HG03378 (cell line): ENCODE measurements at regions not wholly inside any gene's neighbourhood (a gene's known extent, or its start where the extent isn't known, plus 50 kb on each side); places are given as distances from the start of the nearest gene placed in this dataset.

Source experiments
- ATAC-seq: cut with Tn5 transposase; IDR thresholded peaks from one replicate; pipeline ENCODE4 v1.9.1; 2021; ENCODE audit warnings: mild to moderate bottlenecking, moderate library complexity; ENCODE audit not compliant: unreplicated experiment

GRCh38 chr10:108469940-108470339 lies 1305.4 kb upstream of the SORCS1 start:
- no peak for ATAC-seq

GRCh38 chr10:108465871-108466641 lies 1301.5 kb upstream of the SORCS1 start:
- no peak for ATAC-seq

- no peak for ATAC-seq
Observed at GRCh38 chr10:108462005-108462404, 1297.5 kb upstream of the SORCS1 start.

GRCh38 chr10:108454793-108455192 lies 1290.3 kb upstream of the SORCS1 start:
- no peak for ATAC-seq

- no peak for ATAC-seq
Observed at GRCh38 chr10:108454224-108454623, 1289.7 kb upstream of the SORCS1 start.

GRCh38 chr10:108453166-108453565 lies 1288.7 kb upstream of the SORCS1 start:
- ATAC-seq = no peak

GRCh38 chr10:108452533-108452932 lies 1288.0 kb upstream of the SORCS1 start:
- ATAC-seq = no peak

GRCh38 chr10:108450280-108450679 lies 1285.8 kb upstream of the SORCS1 start:
- peak; percentile 56 for ATAC-seq

- no peak for ATAC-seq
Observed at GRCh38 chr10:108445746-108446145, 1281.2 kb upstream of the SORCS1 start.

- ATAC-seq = peak; percentile 95
Observed at GRCh38 chr10:108443636-108444035, 1279.1 kb upstream of the SORCS1 start.

GRCh38 chr10:108439397-108439796 lies 1274.9 kb upstream of the SORCS1 start:
- no peak for ATAC-seq

GRCh38 chr10:108436096-108436495 lies 1271.6 kb upstream of the SORCS1 start:
- no peak for ATAC-seq

- no peak for ATAC-seq
Observed at GRCh38 chr10:108434559-108435252, 1270.2 kb upstream of the SORCS1 start.

GRCh38 chr10:108427146-108427545 lies 1262.6 kb upstream of the SORCS1 start:
- ATAC-seq = no peak

- no peak for ATAC-seq
Observed at GRCh38 chr10:108425283-108425964, 1260.9 kb upstream of the SORCS1 start.

- ATAC-seq = no peak
Observed at GRCh38 chr10:108424656-108425055, 1260.2 kb upstream of the SORCS1 start.

GRCh38 chr10:108422286-108422685 lies 1257.8 kb upstream of the SORCS1 start:
- no peak for ATAC-seq

GRCh38 chr10:108421266-108421665 lies 1256.8 kb upstream of the SORCS1 start:
- no peak for ATAC-seq

GRCh38 chr10:108413954-108414353 lies 1249.4 kb upstream of the SORCS1 start:
- ATAC-seq = no peak

GRCh38 chr10:108412323-108412722 lies 1247.8 kb upstream of the SORCS1 start:
- peak; percentile 51 for ATAC-seq

- no peak for ATAC-seq
Observed at GRCh38 chr10:108411894-108412293, 1247.4 kb upstream of the SORCS1 start.

GRCh38 chr10:108411206-108411605 lies 1246.7 kb upstream of the SORCS1 start:
- no peak for ATAC-seq
